ENCODE measurements at regions not wholly inside any gene's neighbourhood (a gene's known extent, or its start where the extent isn't known, plus 50 kb on each side); places are given as distances from the start of the nearest gene placed in this dataset.

- no peak for TF ChIP-seq POLR2A (IDR thresholded peaks at IDR 0.05; ENCODE audit: low read length)
- no peak for TF ChIP-seq GATA1 (IDR thresholded peaks at IDR 0.05; ENCODE audit: low read depth, low read length)
These were observed 89.7 kb downstream of the NPIPB11 start for GRCh38 chr16:29316761-29317183.
